PC-9 (cell line): ENCODE measurements at regions not wholly inside any gene's neighbourhood (a gene's known extent, or its start where the extent isn't known, plus 50 kb on each side); places are given as distances from the start of the nearest gene placed in this dataset.
"Not testable (repeated sequence)": the region's sequence is repeated elsewhere in the genome, so short reads cannot be mapped to it uniquely, and the experiment has no call there.

Experiments
- BruUV-seq: library from RNA; stranded (reverse); fragments of 400-500 nt; replicated peaks from 2 replicates; lab custom pipeline; 2021; lab: Mats Ljungman, UMichigan
- CTCF ChIA-PET: fragments of 300-600 bp; sonication (Branson Sonifier 250); formaldehyde crosslinking; loops from one replicate; lab custom pipeline; 2022; ENCODE audit warnings: antibody characterized with exemption; lab: Charles Lee
- POLR2A ChIA-PET: fragments of 300-600 bp; sonication (Branson Sonifier 250); formaldehyde crosslinking; loops from one replicate; lab custom pipeline; 2022; ENCODE audit warnings: antibody characterized with exemption; ENCODE audit not compliant: unreplicated experiment; lab: Charles Lee
- DNase-seq, 2 experiments: peaks; one replicate each; pipeline versions ENCODE4 v3.0.0 to v3.0.0-alpha.2; 2015 to 2022; ENCODE audit warnings: mixed read lengths in 1 of 2
- H2AFZ ChIP-seq: fragments of 200-600 bp; sonication (generic); 2 replicates; pipeline ENCODE4 v1.8.1; 2017; ENCODE audit warnings: antibody characterized with exemption
- H3F3A ChIP-seq: fragments of 200-600 bp; sonication (generic); 2 replicates; pipeline ENCODE4 v1.8.1; 2017; ENCODE audit warnings: antibody characterized with exemption, mild to moderate bottlenecking, low read depth; ENCODE audit not compliant: insufficient read depth
- H3K27ac ChIP-seq: fragments of 200-600 bp; sonication (generic); 2 replicates; pipeline ENCODE4 v1.6.1; 2016; ENCODE audit warnings: mixed run types
- H3K27me3 ChIP-seq: fragments of 200-600 bp; sonication (generic); 2 replicates; pipeline ENCODE4 v1.6.1; 2016; ENCODE audit warnings: low read depth, mixed run types; ENCODE audit not compliant: insufficient read depth
- H3K36me3 ChIP-seq: fragments of 200-600 bp; sonication (generic); 2 replicates; pipeline ENCODE4 v1.6.1; 2016; ENCODE audit warnings: low read depth, mixed run types
- H3K4me1 ChIP-seq: fragments of 200-600 bp; sonication (generic); replicated peaks from 2 replicates; pipeline ENCODE4 v1.6.1; 2016; ENCODE audit warnings: mixed run types; ENCODE audit not compliant: insufficient read depth
- H3K4me2 ChIP-seq: fragments of 200-600 bp; sonication (generic); 2 replicates; pipeline ENCODE4 v1.6.1; 2017; ENCODE audit warnings: mixed run types
- H3K4me3 ChIP-seq: fragments of 200-600 bp; sonication (generic); 2 replicates; pipeline ENCODE4 v1.6.1; 2016; ENCODE audit warnings: mixed run types
- H3K79me2 ChIP-seq: fragments of 200-600 bp; sonication (generic); 2 replicates; pipeline ENCODE4 v1.6.1; 2017; ENCODE audit warnings: low read depth, mixed run types
- H3K9me2 ChIP-seq: fragments of 200-600 bp; sonication (generic); 2 replicates; pipeline ENCODE4 v1.8.1; 2017; ENCODE audit warnings: mild to moderate bottlenecking; ENCODE audit not compliant: insufficient read depth
- H3K9me3 ChIP-seq: fragments of 200-600 bp; sonication (generic); 2 replicates; pipeline ENCODE4 v1.8.1; 2016; ENCODE audit warnings: low read depth; ENCODE audit not compliant: insufficient read depth
- H4K20me1 ChIP-seq: fragments of 200-600 bp; sonication (generic); 2 replicates; pipeline ENCODE4 v1.8.1; 2017; ENCODE audit not compliant: insufficient read depth
- EZH2 ChIP-seq: fragments of 200-600 bp; sonication (generic); IDR thresholded peaks from 2 replicates; pipeline ENCODE4 v1.8.0; 2017; ENCODE audit warnings: antibody characterized with exemption, low read depth
- intact Hi-C: fragments of 100-400 bp; cut with micrococcal nuclease; formaldehyde crosslinking; loops from one replicate; pipeline ENCODE4 v1.10.0; 2022; ENCODE audit not compliant: unreplicated experiment
- TF ChIP-seq, protein P1 (sequence below): fragments of 200-600 bp; sonication (generic); conservative IDR thresholded peaks from 2 replicates; pipeline ENCODE4 v1.6.1; 2017; ENCODE audit warnings: mixed run types, antibody characterized with exemption, mild to moderate bottlenecking, moderate library complexity

GRCh38 chr2:7437716-7438632, 520.8 kb downstream of the RNF144A start:
- Histone ChIP-seq H3K79me2 (no peaks in the 10 kb centered on the region), H2AFZ (no peak overlapping the region), H3K4me2 (no peak overlapping the region), H3F3A (no peaks in the 10 kb centered on the region), H3K9me2 (no peaks in the 10 kb centered on the region), H3K27me3 (peaks cover 29% of the 10 kb centered on the region; the same call in 1 of the 2 replicates), H3K9me3 (no peaks in the 10 kb centered on the region), H4K20me1 (no peaks in the 10 kb centered on the region), H3K4me3 (no peak overlapping the region), H3K4me1 (no peaks in the 10 kb centered on the region), H3K27ac (no peak overlapping the region), H3K36me3 (no peaks in the 10 kb centered on the region)
- no TSS peak for BruUV-seq
- no peak for TF ChIP-seq EZH2
- TF ChIP-seq, protein P1, sequence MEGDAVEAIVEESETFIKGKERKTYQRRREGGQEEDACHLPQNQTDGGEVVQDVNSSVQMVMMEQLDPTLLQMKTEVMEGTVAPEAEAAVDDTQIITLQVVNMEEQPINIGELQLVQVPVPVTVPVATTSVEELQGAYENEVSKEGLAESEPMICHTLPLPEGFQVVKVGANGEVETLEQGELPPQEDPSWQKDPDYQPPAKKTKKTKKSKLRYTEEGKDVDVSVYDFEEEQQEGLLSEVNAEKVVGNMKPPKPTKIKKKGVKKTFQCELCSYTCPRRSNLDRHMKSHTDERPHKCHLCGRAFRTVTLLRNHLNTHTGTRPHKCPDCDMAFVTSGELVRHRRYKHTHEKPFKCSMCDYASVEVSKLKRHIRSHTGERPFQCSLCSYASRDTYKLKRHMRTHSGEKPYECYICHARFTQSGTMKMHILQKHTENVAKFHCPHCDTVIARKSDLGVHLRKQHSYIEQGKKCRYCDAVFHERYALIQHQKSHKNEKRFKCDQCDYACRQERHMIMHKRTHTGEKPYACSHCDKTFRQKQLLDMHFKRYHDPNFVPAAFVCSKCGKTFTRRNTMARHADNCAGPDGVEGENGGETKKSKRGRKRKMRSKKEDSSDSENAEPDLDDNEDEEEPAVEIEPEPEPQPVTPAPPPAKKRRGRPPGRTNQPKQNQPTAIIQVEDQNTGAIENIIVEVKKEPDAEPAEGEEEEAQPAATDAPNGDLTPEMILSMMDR = no peak
- CTCF ChIA-PET = no interaction called here
- DNase-seq = no peak
- POLR2A ChIA-PET = no interaction called here
- intact Hi-C loops = no loop called here

DNA sequence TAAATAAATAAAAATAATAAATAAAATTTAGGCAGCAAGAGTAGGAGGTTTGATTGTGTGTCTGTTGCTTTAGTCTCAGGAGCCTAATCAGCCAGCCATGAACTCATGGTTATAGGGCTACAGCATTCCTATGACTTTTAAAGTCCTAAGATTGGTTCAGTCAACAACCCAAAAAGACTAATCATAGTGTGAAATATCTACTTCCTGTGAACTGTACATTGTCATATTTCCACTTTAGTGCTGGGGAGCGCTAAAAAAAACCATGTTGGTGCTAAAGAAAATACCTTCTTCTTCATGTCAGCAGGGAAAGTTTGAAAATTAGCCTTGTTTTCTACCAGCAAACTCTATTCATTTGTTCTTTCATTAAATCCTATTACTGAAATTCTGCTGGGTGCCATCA, 521.6 kb downstream of the RNF144A start:
- Histone ChIP-seq H4K20me1 (no peaks in the 10 kb centered on the region), H3K4me3 (no peak overlapping the region), H3K27me3 (peaks cover 29% of the 10 kb centered on the region; the same call in 1 of the 2 replicates), H3K27ac (no peak overlapping the region), H3K4me1 (no peaks in the 10 kb centered on the region), H3K79me2 (no peaks in the 10 kb centered on the region), H3K9me2 (no peaks in the 10 kb centered on the region), H3F3A (no peaks in the 10 kb centered on the region), H3K36me3 (no peaks in the 10 kb centered on the region), H3K4me2 (no peak overlapping the region), H3K9me3 (0 out of 2 replicates have a peak, but pooled peaks cover 2% of the 10 kb centered on the region), H2AFZ (no peak overlapping the region)
- TF ChIP-seq EZH2 = no peak
- TF ChIP-seq, protein P1 = no peak
- intact Hi-C loops = no loop called here
- no peak for DNase-seq
- ChIA-PET POLR2A (no interaction called here), CTCF (no interaction called here)
- BruUV-seq = no TSS peak

GRCh38 chr2:7440977-7441376, 523.8 kb downstream of the RNF144A start:
- TF ChIP-seq, protein P1 = no peak
- no peak for TF ChIP-seq EZH2
- no peak overlapping the region for H3K27ac ChIP-seq
- H3K9me3 ChIP-seq = 0 out of 2 replicates have a peak, but pooled peaks cover 5% of the 10 kb centered on the region
- DNase-seq = no peak
- no peak overlapping the region for H3K4me3 ChIP-seq
- ChIA-PET CTCF (no interaction called here), POLR2A (no interaction called here)
- no peaks in the 10 kb centered on the region for H3K9me2 ChIP-seq
- no peaks in the 10 kb centered on the region for H3K36me3 ChIP-seq
- no peaks in the 10 kb centered on the region for H4K20me1 ChIP-seq
- no peaks in the 10 kb centered on the region for H3K4me1 ChIP-seq
- no peak overlapping the region for H2AFZ ChIP-seq
- no peaks in the 10 kb centered on the region for H3F3A ChIP-seq
- no TSS peak for BruUV-seq
- H3K27me3 ChIP-seq = peaks cover 23% of the 10 kb centered on the region; the same call in 1 of the 2 replicates
- no peaks in the 10 kb centered on the region for H3K79me2 ChIP-seq
- H3K4me2 ChIP-seq = no peak overlapping the region
- intact Hi-C loops = no loop called here

- H3K4me3 ChIP-seq, H3K9me2 ChIP-seq, H3K9me3 ChIP-seq, intact Hi-C loops, DNase-seq, H2AFZ ChIP-seq, H3K36me3 ChIP-seq, CTCF ChIA-PET, H4K20me1 ChIP-seq, BruUV-seq, H3K79me2 ChIP-seq, H3F3A ChIP-seq, POLR2A ChIA-PET, H3K27ac ChIP-seq, H3K4me2 ChIP-seq, H3K4me1 ChIP-seq: not testable (repeated sequence)
- H3K27me3 ChIP-seq = peaks cover 23% of the 10 kb centered on the region; the same call in 1 of the 2 replicates
Measured at GRCh38 chr2:7441841-7442240, 524.6 kb downstream of the RNF144A start.
